A673 (cell line): ENCODE measurements at regions not wholly inside any gene's neighbourhood (a gene's known extent, or its start where the extent isn't known, plus 50 kb on each side); places are given as distances from the start of the nearest gene placed in this dataset.
"Not testable (repeated sequence)": the region's sequence is repeated elsewhere in the genome, so short reads cannot be mapped to it uniquely, and the experiment has no call there.

ENCODE experiments used
- BruUV-seq: library from RNA; stranded (reverse); fragments of 400-500 nt; replicated peaks from 2 replicates; lab custom pipeline; 2021; lab: Mats Ljungman, UMichigan
- CTCF ChIA-PET: fragments of 300-600 bp; sonication (Branson Sonifier 250); formaldehyde crosslinking; loops from one replicate; lab custom pipeline; 2022; ENCODE audit warnings: antibody characterized with exemption; lab: Charles Lee
- POLR2A ChIA-PET: fragments of 300-600 bp; sonication (Branson Sonifier 250); formaldehyde crosslinking; loops from one replicate; lab custom pipeline; 2022; ENCODE audit warnings: antibody characterized with exemption; ENCODE audit not compliant: low non-redundant PET; lab: Charles Lee
- DNase-seq: peaks from one replicate; pipeline ENCODE4 v3.0.0-alpha.2; 2015; ENCODE audit warnings: low spot score
- H3K27ac ChIP-seq: fragments of 200-600 bp; sonication (generic); 2 replicates; pipeline ENCODE4 v1.5.1; 2016; ENCODE audit warnings: mixed run types, low read depth, mild to moderate bottlenecking, mixed read lengths, antibody characterized with exemption, low read length; ENCODE audit not compliant: poor library complexity, severe bottlenecking
- H3K27me3 ChIP-seq: fragments of 200-600 bp; sonication (generic); replicated peaks from 2 replicates; pipeline ENCODE4 v1.6.1; 2017; ENCODE audit warnings: mixed run types, low read depth, mild to moderate bottlenecking, mixed read lengths, antibody characterized with exemption, low read length; ENCODE audit not compliant: insufficient read depth, poor library complexity
- H3K36me3 ChIP-seq: fragments of 200-600 bp; sonication (generic); 2 replicates; pipeline ENCODE4 v1.6.1; 2016; ENCODE audit warnings: mixed run types, mild to moderate bottlenecking, mixed read lengths, antibody characterized with exemption, low read length; ENCODE audit not compliant: insufficient read depth, poor library complexity, severe bottlenecking
- H3K4me1 ChIP-seq: fragments of 200-600 bp; sonication (generic); 2 replicates; pipeline ENCODE4 v1.6.1; 2017; ENCODE audit warnings: mixed run types, mild to moderate bottlenecking, mixed read lengths, antibody characterized with exemption, low read length; ENCODE audit not compliant: insufficient read depth, poor library complexity, severe bottlenecking
- H3K4me3 ChIP-seq: fragments of 200-600 bp; sonication (generic); 2 replicates; pipeline ENCODE4 v1.5.1; 2016; ENCODE audit warnings: low read depth, mixed run types, mild to moderate bottlenecking, mixed read lengths, low read length; ENCODE audit not compliant: poor library complexity, severe bottlenecking
- H3K9me3 ChIP-seq: fragments of 200-600 bp; sonication (generic); 2 replicates; pipeline ENCODE4 v1.6.1; 2016; ENCODE audit warnings: mixed run types, low read depth, mild to moderate bottlenecking, mixed read lengths, antibody characterized with exemption, low read length; ENCODE audit not compliant: poor library complexity, severe bottlenecking
- EZH2 ChIP-seq: fragments of 200-600 bp; sonication (generic); IDR thresholded peaks from 2 replicates; pipeline ENCODE4 v1.6.1; 2017; ENCODE audit warnings: borderline replicate concordance, low read depth, mild to moderate bottlenecking, mixed read lengths, antibody characterized with exemption, low read length; ENCODE audit not compliant: poor library complexity, severe bottlenecking
- intact Hi-C: fragments of 100-400 bp; cut with micrococcal nuclease; formaldehyde crosslinking; loops from one replicate; pipeline ENCODE4 v1.10.0; 2022; ENCODE audit not compliant: unreplicated experiment
- TF ChIP-seq, protein P1 (sequence below): fragments of 300-800, 200-600 bp; sonication (generic); conservative IDR thresholded peaks from 2 replicates; pipeline ENCODE4 v1.5.1; 2017; ENCODE audit warnings: low read depth, mild to moderate bottlenecking, antibody characterized with exemption, low read length, moderate library complexity, mixed read lengths

DNA sequence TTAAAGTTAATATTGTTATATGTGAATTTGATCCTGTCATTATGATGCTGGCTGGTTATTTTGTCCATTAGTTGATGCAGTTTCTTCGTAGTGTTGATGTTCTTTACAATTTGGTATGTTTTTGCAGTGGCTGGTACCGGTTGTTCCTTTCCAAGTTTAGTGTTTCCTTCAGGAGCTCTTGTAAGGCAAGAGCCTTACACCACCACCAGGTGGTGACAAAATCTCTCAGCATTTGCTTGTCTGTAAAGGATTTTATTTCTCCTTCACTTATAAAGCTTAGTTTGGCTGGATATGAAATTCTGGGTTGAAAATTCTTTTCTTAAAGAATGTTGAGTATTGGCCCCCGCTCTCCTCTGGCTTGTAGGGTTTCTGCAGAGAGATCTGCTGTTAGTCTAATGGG lies 86.4 kb upstream of the UNC13C start:
- H3K27ac ChIP-seq, POLR2A ChIA-PET, H3K27me3 ChIP-seq, H3K9me3 ChIP-seq, BruUV-seq, DNase-seq, H3K4me3 ChIP-seq, H3K4me1 ChIP-seq, H3K36me3 ChIP-seq, CTCF ChIA-PET, intact Hi-C loops: not testable (repeated sequence)
- TF ChIP-seq, protein P1, sequence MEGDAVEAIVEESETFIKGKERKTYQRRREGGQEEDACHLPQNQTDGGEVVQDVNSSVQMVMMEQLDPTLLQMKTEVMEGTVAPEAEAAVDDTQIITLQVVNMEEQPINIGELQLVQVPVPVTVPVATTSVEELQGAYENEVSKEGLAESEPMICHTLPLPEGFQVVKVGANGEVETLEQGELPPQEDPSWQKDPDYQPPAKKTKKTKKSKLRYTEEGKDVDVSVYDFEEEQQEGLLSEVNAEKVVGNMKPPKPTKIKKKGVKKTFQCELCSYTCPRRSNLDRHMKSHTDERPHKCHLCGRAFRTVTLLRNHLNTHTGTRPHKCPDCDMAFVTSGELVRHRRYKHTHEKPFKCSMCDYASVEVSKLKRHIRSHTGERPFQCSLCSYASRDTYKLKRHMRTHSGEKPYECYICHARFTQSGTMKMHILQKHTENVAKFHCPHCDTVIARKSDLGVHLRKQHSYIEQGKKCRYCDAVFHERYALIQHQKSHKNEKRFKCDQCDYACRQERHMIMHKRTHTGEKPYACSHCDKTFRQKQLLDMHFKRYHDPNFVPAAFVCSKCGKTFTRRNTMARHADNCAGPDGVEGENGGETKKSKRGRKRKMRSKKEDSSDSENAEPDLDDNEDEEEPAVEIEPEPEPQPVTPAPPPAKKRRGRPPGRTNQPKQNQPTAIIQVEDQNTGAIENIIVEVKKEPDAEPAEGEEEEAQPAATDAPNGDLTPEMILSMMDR = peak; percentile 19; the same call in 1 of the 2 replicates

- CTCF ChIA-PET = no interaction called here
- POLR2A ChIA-PET = interaction anchor here (0.7 kb wide), 1 partner anchor 636 kb away, joined by 3 read pairs; no protein-coding TSS in a partner anchor
- Histone ChIP-seq H3K36me3 (no peaks in the 10 kb centered on the region), H3K4me1 (no peaks in the 10 kb centered on the region), H3K27me3 (no peaks in the 10 kb centered on the region), H3K27ac (no peak overlapping the region), H3K9me3 (no peaks in the 10 kb centered on the region), H3K4me3 (no peak overlapping the region)
- no peak for DNase-seq
- intact Hi-C loops = no loop called here
- BruUV-seq = no TSS peak
- TF ChIP-seq, protein P1 = no peak
- no peak for TF ChIP-seq EZH2
Observed at GRCh38 chr15:53884441-53884840, 93.8 kb upstream of the UNC13C start.

DNA sequence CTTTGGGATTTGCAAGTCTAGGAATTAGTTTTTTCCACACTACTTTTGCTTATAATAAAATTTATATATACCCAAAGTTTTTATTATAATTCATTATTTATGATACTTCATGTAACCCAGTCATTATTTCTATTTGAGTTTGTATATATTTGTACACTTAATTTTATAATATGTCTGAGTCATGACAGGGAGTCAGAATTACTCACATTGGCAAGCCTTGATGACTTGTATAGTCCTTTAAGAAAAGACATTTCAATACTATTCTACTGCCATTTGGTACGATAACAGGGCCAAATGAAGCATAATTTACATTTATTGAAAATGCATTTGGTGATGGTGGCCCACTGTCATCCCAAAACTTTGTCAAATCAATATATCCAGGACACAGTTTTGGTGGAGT lies 95.9 kb upstream of the UNC13C start:
- CTCF ChIA-PET = no interaction called here
- H3K9me3 ChIP-seq = peaks cover 5% of the 10 kb centered on the region
- no peak for DNase-seq
- no peak overlapping the region for H3K4me3 ChIP-seq
- POLR2A ChIA-PET = no interaction called here
- H3K27ac ChIP-seq = no peak overlapping the region
- H3K4me1 ChIP-seq = no peaks in the 10 kb centered on the region
- no peaks in the 10 kb centered on the region for H3K27me3 ChIP-seq
- TF ChIP-seq, protein P1 = no peak
- TF ChIP-seq EZH2 = no peak
- no peaks in the 10 kb centered on the region for H3K36me3 ChIP-seq
- BruUV-seq = no TSS peak
- intact Hi-C loops = no loop called here
